Ovary (tissue), 7 donors: ENCODE measurements at regions not wholly inside any gene's neighbourhood (a gene's known extent, or its start where the extent isn't known, plus 50 kb on each side); places are given as distances from the start of the nearest gene placed in this dataset.

Experiments used
- DNase-seq, 5 donors: peaks; one replicate each; pipeline ENCODE4 v3.0.0-alpha.2; 2019 to 2020
- H3K27ac ChIP-seq, 2 donors: fragments of 200-600 bp; one replicate each; pipeline versions ENCODE4 v1.5.1 to v1.8.0; 2019 to 2022
- H3K27me3 ChIP-seq: fragments of 200-600 bp; one replicate; pipeline ENCODE4 v1.8.0; 2022
- H3K36me3 ChIP-seq: fragments of 200-600 bp; sonication (generic); one replicate; pipeline ENCODE4 v1.5.1; 2019
- H3K4me1 ChIP-seq: one replicate; pipeline ENCODE4 v1.8.1; 2013; ENCODE audit warnings: mild to moderate bottlenecking, moderate library complexity; ENCODE audit not compliant: insufficient read depth
- H3K4me3 ChIP-seq: fragments of 200-600 bp; sonication (generic); one replicate; pipeline ENCODE4 v1.5.1; 2017
- H3K9me3 ChIP-seq, 2 donors: fragments of 200-600 bp in 1 of 2; sonication (generic) in 1 of 2; one replicate each; pipeline versions ENCODE4 v1.5.1 to v1.8.1; 2013 to 2019; ENCODE audit warnings: mild to moderate bottlenecking in 1 of 2, moderate library complexity in 1 of 2
- CTCF ChIP-seq, 3 donors: fragments of 450-650 bp in 2 of 3; fragments of 200-600 bp in 1 of 3; IDR thresholded peaks; one replicate each; pipeline versions ENCODE4 v1.5.1 to v1.8.0; 2016 to 2022; ENCODE audit warnings: antibody characterized with exemption in 3 of 3, mild to moderate bottlenecking in 1 of 3
- EP300 ChIP-seq: sonication (generic); formaldehyde crosslinking; IDR thresholded peaks from one replicate; pipeline ENCODE4 v1.6.1; 2017; ENCODE audit warnings: antibody characterized with exemption
- POLR2A ChIP-seq: fragments of 450-650 bp; IDR thresholded peaks from one replicate; pipeline ENCODE4 v1.6.1; 2017; ENCODE audit warnings: antibody characterized with exemption, mild to moderate bottlenecking, moderate library complexity
- WGBS, 3 donors: extraction: QIAGEN DNeasy Blood & Tissue Kit in 1 of 3; methylation state at CpG; one replicate each; pipeline versions ENCODE4 v1.1.5 to v1.1.7; 2013 to 2017; 5-methylcytosine and 5-hydroxymethylcytosine counted together
- intact Hi-C, 4 donors: fragments of 100-400 bp; cut with DNase I; formaldehyde crosslinking; loops; one replicate each; pipeline versions ENCODE4 v1.11.0 to v1.15.1; 2022 to 2023
- donor health status: DM: no; HTN: no; CAD: no; lungs with moderate emphysema.
- donor health status: DM: no; HTN: no; CAD: no.
- donor health status: Bipolar disorder and iron deficiency.
- donor health status: DM: no; HTN: no; CAD: no.
- donor health status: DM: yes; HTN: yes; CAD: no.

GRCh38 chr6:22943327-22943726, 374.0 kb downstream of the HDGFL1 start:
- WGBS, 3 donors, result 70 to 75% (median 72%) methylated on average over 2 of the region's 2 CpGs
- H3K4me1 ChIP-seq, result no peaks in the 10 kb centered on the region
- TF ChIP-seq CTCF (IDR thresholded peaks at IDR 0.05) (no peak), EP300 (no peak), POLR2A (no peak)
- H3K9me3 ChIP-seq, result no peaks in the 10 kb centered on the region
- no peak overlapping the region for H3K27ac ChIP-seq
- H3K4me3 ChIP-seq, result no peak overlapping the region
- intact Hi-C loops, result no loop called here
- no peak for DNase-seq
- no peaks in the 10 kb centered on the region for H3K36me3 ChIP-seq
- no peaks in the 10 kb centered on the region for H3K27me3 ChIP-seq

- H3K36me3 ChIP-seq, result no peaks in the 10 kb centered on the region
- H3K27me3 ChIP-seq, result no peaks in the 10 kb centered on the region
- WGBS, 3 donors, result 40 to 58% (median 45%) methylated on average over 1 of the region's 1 CpG
- intact Hi-C loops, result no loop called here
- TF ChIP-seq EP300 (no peak), POLR2A (no peak), CTCF (IDR thresholded peaks at IDR 0.05) (no peak)
- no peak for DNase-seq
- no peaks in the 10 kb centered on the region for H3K9me3 ChIP-seq
- H3K4me1 ChIP-seq, result peaks cover 3% of the 10 kb centered on the region
- H3K4me3 ChIP-seq, result no peak overlapping the region
- H3K27ac ChIP-seq, result no peak overlapping the region
Measured at GRCh38 chr6:22949967-22950366, 380.6 kb downstream of the HDGFL1 start.

- TF ChIP-seq EP300, result no peak
- TF ChIP-seq CTCF (IDR thresholded peaks at IDR 0.05), result no peak
- TF ChIP-seq POLR2A, result no peak
- H3K4me3 ChIP-seq, result no peak overlapping the region
- no peak overlapping the region for H3K27ac ChIP-seq
- 14 to 36% (median 16%) methylated on average over 4 of the region's 4 CpGs for WGBS, 3 donors
- H3K27me3 ChIP-seq, result no peaks in the 10 kb centered on the region
- DNase-seq, result no peak
- intact Hi-C loops, result no loop called here
- H3K9me3 ChIP-seq, result no peaks in the 10 kb centered on the region
- H3K4me1 ChIP-seq, result peaks cover 7% of the 10 kb centered on the region
- no peaks in the 10 kb centered on the region for H3K36me3 ChIP-seq
Measured at GRCh38 chr6:22952097-22952496, 382.7 kb downstream of the HDGFL1 start.

GRCh38 chr6:22954749-22955385, 385.5 kb downstream of the HDGFL1 start:
- Histone ChIP-seq H3K4me3 (peak overlapping the region; percentile 9), H3K4me1 (peaks cover 7% of the 10 kb centered on the region), H3K27ac (no peak overlapping the region), H3K36me3 (no peaks in the 10 kb centered on the region), H3K9me3 (no peaks in the 10 kb centered on the region), H3K27me3 (no peaks in the 10 kb centered on the region)
- intact Hi-C loops, result no loop called here
- TF ChIP-seq CTCF (IDR thresholded peaks at IDR 0.05) (no peak), EP300 (no peak), POLR2A (no peak)
- WGBS, 3 donors, result 6 to 13% (median 9%) methylated on average over 5 of the region's 5 CpGs
- DNase-seq, result no peak
